Omental fat pad (tissue), 3 donors: ENCODE measurements at regions not wholly inside any gene's neighbourhood (a gene's known extent, or its start where the extent isn't known, plus 50 kb on each side); places are given as distances from the start of the nearest gene placed in this dataset.
"Not testable (repeated sequence)": the region's sequence is repeated elsewhere in the genome, so short reads cannot be mapped to it uniquely, and the experiment has no call there.

ENCODE experiments used
- ATAC-seq: fragments of 150-250 bp; one replicate; pipeline ENCODE4 v1.9.1; 2016; ENCODE audit warnings: mild to moderate bottlenecking, moderate library complexity; ENCODE audit not compliant: low FRiP score
- DNase-seq: peaks from one replicate; pipeline ENCODE4 v3.0.0-alpha.2; 2019; ENCODE audit warnings: low spot score
- CTCF ChIP-seq, 3 donors: fragments of 450-650 bp; IDR thresholded peaks; one replicate each; pipeline ENCODE4 v1.5.1; 2016 to 2017; ENCODE audit warnings: antibody characterized with exemption in 3 of 3, mild to moderate bottlenecking in 3 of 3, moderate library complexity in 2 of 3

- TF ChIP-seq CTCF (IDR thresholded peaks at IDR 0.05), result no peak
- no peak for DNase-seq
- ATAC-seq, result no peak
These were observed 588.3 kb upstream of the SEMA6D start for GRCh38 chr15:47129033-47129432.

- not testable (repeated sequence) for ATAC-seq, DNase-seq
These were observed 585.9 kb upstream of the SEMA6D start for GRCh38 chr15:47131450-47131849.

GRCh38 chr15:47135267-47135666 is 582.0 kb upstream of the SEMA6D start:
- DNase-seq, result no peak
- no peak for ATAC-seq
- no peak for TF ChIP-seq CTCF (IDR thresholded peaks at IDR 0.05)

GRCh38 chr15:47136236-47136635 is 581.1 kb upstream of the SEMA6D start:
- no peak for TF ChIP-seq CTCF (IDR thresholded peaks at IDR 0.05)
- ATAC-seq (no peak), DNase-seq (no peak)

GRCh38 chr15:47139965-47140364 is 577.3 kb upstream of the SEMA6D start:
- DNase-seq, result no peak
- no peak for TF ChIP-seq CTCF (IDR thresholded peaks at IDR 0.05)
- ATAC-seq, result no peak

GRCh38 chr15:47157827-47158226 is 559.5 kb upstream of the SEMA6D start:
- DNase-seq (no peak), ATAC-seq (no peak)
- no peak for TF ChIP-seq CTCF (IDR thresholded peaks at IDR 0.05)

- DNase-seq, result no peak
- ATAC-seq, result no peak
- no peak for TF ChIP-seq CTCF (IDR thresholded peaks at IDR 0.05)
These were observed 558.7 kb upstream of the SEMA6D start for GRCh38 chr15:47158573-47158972.

GRCh38 chr15:47177177-47177576 is 540.1 kb upstream of the SEMA6D start:
- TF ChIP-seq CTCF (IDR thresholded peaks at IDR 0.05), result no peak
- DNase-seq (no peak), ATAC-seq (no peak)
